ENCODE measurements at regions not wholly inside any gene's neighbourhood (a gene's known extent, or its start where the extent isn't known, plus 50 kb on each side); places are given as distances from the start of the nearest gene placed in this dataset.
"Not testable (repeated sequence)": the region's sequence is repeated elsewhere in the genome, so short reads cannot be mapped to it uniquely, and the experiment has no call there.

DNA sequence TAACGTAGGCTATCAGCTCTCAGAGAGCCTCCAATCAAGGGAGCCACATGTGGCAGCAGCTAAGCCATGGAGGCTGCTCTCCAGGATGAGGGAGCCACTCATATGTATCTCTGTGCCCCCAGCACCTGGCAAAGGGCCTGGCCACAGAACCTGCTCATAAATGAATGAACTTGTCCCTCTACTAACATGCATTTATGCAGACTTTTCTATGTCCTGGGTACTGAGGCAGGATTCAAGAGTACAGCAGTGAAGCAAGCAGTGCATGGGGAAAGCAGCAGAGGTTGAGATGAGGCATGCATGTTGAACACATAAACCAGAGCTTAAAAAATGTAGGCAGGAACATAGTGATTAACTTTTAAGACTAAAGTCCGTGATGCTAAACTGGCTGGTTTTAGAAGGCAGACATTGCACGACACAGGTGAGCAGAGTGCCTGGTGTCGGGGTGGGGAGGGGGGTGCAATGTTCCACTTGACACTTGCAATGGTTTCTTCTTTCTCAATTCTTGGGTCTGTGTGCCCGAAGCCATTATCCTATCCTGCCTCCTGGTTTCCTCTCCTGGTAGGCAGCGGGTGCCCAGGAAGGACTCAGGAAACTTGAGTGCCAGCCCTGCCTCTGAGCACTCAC is 142.8 kb upstream of the ALDH1B1 start:
- Histone ChIP-seq H3K27ac (no peak overlapping the region), H3K9me3 (ENCODE audit: control insufficient read depth, low read length) (no peaks in the 10 kb centered on the region), H3K27me3 (ENCODE audit: control insufficient read depth, insufficient read depth, low read length) (no peaks in the 10 kb centered on the region), H3K4me3 (ENCODE audit: low read depth, low read length) (no peak overlapping the region), H3K4me2 (ENCODE audit: low read length) (no peak overlapping the region), H2AFZ (no peak overlapping the region), H3K36me3 (ENCODE audit: control insufficient read depth, insufficient read depth, low read length) (no peaks in the 10 kb centered on the region), H3K9ac (no peak overlapping the region), H3K79me2 (no peaks in the 10 kb centered on the region), H3K4me1 (no peaks in the 10 kb centered on the region)
- TF ChIP-seq, protein P1, sequence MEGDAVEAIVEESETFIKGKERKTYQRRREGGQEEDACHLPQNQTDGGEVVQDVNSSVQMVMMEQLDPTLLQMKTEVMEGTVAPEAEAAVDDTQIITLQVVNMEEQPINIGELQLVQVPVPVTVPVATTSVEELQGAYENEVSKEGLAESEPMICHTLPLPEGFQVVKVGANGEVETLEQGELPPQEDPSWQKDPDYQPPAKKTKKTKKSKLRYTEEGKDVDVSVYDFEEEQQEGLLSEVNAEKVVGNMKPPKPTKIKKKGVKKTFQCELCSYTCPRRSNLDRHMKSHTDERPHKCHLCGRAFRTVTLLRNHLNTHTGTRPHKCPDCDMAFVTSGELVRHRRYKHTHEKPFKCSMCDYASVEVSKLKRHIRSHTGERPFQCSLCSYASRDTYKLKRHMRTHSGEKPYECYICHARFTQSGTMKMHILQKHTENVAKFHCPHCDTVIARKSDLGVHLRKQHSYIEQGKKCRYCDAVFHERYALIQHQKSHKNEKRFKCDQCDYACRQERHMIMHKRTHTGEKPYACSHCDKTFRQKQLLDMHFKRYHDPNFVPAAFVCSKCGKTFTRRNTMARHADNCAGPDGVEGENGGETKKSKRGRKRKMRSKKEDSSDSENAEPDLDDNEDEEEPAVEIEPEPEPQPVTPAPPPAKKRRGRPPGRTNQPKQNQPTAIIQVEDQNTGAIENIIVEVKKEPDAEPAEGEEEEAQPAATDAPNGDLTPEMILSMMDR (IDR thresholded peaks at IDR 0.05): no peak

DNA sequence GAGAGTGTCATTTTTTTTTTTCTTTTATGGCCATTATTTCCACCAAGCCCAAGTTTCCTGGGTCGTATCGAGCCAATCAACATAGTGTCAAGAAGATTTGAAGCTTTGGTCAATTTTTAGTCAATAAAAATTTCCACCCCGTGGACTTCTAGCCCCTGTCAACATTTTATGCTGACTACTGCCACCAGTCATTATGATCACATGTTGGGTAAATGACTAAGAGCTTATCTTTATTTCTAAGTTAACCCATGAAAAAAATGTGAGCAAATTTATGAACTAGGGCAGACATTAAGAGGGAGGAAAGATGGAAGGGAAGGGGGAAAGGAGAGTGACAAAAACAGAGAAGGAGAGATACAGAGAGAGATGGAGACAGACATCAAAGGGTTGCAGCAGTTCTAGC is 143.5 kb upstream of the ALDH1B1 start:
- Histone ChIP-seq H3K36me3 (ENCODE audit: control insufficient read depth, insufficient read depth, low read length) (no peaks in the 10 kb centered on the region), H3K9ac (no peak overlapping the region), H3K27ac (no peak overlapping the region), H3K79me2 (no peaks in the 10 kb centered on the region), H3K4me2 (ENCODE audit: low read length) (no peak overlapping the region), H3K4me3 (ENCODE audit: low read depth, low read length) (no peak overlapping the region), H2AFZ (no peak overlapping the region), H3K27me3 (ENCODE audit: control insufficient read depth, insufficient read depth, low read length) (no peaks in the 10 kb centered on the region), H3K4me1 (no peaks in the 10 kb centered on the region), H3K9me3 (ENCODE audit: control insufficient read depth, low read length) (no peaks in the 10 kb centered on the region)
- TF ChIP-seq, protein P1 (IDR thresholded peaks at IDR 0.05): no peak

DNA sequence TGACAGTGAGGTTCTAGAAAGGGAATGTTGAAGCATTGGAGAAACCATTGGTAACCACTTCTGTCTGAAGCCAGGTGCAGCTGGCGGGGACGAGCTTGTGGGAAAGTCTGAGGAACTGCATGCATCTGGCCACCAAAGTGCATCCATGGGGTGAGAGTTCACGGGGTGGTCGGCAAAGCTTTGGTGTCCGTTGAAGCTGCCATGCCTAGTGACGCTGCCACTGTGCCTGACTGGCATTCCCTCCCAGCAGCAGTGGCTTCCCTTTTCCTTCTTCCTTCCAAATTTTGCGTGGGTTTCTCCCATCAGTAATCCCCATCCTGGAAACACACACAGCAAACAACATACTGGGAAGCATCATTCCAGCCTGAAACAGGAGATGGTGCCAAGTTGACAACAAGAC is 145.7 kb upstream of the ALDH1B1 start:
- Histone ChIP-seq H3K36me3 (ENCODE audit: control insufficient read depth, insufficient read depth, low read length) (no peaks in the 10 kb centered on the region), H3K4me3 (ENCODE audit: low read depth, low read length) (no peak overlapping the region), H3K27ac (no peak overlapping the region), H3K4me1 (no peaks in the 10 kb centered on the region), H3K9ac (no peak overlapping the region), H2AFZ (no peak overlapping the region), H3K9me3 (ENCODE audit: control insufficient read depth, low read length) (no peaks in the 10 kb centered on the region), H3K79me2 (no peaks in the 10 kb centered on the region), H3K4me2 (ENCODE audit: low read length) (no peak overlapping the region), H3K27me3 (ENCODE audit: control insufficient read depth, insufficient read depth, low read length) (no peaks in the 10 kb centered on the region)
- TF ChIP-seq, protein P1 (IDR thresholded peaks at IDR 0.05): no peak

DNA sequence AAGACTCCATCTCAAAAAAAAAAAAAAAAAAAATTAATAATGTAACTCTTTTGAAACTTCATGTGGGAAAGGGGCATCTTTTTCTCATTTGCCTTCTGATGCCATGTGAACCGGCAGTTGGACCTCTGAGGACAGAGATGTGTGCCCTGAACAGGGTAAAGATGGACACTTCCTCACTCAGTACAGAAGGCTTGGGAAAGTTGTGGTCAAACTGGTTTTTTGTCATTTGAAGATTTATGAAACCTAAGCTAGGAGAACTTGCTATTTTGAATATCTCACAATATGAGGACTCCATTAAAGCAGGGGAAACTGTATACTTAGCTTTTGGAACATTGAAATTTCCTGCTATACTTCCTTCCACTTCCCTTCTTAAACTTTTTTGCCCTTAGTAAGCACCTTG is 147.5 kb upstream of the ALDH1B1 start:
- Histone ChIP-seq H3K4me2 (ENCODE audit: low read length) (no peak overlapping the region), H3K9ac (no peak overlapping the region), H3K4me3 (ENCODE audit: low read depth, low read length) (no peak overlapping the region), H3K79me2 (no peaks in the 10 kb centered on the region), H3K9me3 (ENCODE audit: control insufficient read depth, low read length) (no peaks in the 10 kb centered on the region), H3K27me3 (ENCODE audit: control insufficient read depth, insufficient read depth, low read length) (no peaks in the 10 kb centered on the region), H3K4me1 (no peaks in the 10 kb centered on the region), H3K36me3 (ENCODE audit: control insufficient read depth, insufficient read depth, low read length) (no peaks in the 10 kb centered on the region), H2AFZ (no peak overlapping the region), H3K27ac (no peak overlapping the region)
- TF ChIP-seq, protein P1 (IDR thresholded peaks at IDR 0.05): no peak

DNA sequence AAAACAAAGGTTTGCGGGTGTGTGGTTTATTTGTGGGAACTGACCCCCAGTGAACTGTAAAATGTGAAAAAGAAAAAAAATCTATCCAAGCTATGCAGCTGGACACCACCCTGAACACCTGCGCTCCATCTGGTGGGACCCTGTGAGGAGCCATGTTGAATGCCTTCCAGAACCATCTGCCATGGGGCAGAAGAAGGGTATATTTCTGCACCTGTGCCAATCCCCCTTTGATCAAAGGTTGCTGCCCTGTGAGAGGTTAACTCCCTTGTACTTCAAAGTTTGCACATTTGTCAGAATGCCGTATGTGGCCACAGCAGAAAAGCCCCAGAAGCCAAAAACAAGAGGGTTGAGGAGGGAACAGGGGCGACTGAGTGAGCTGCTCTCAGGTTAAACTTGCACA is 148.5 kb upstream of the ALDH1B1 start:
- Histone ChIP-seq H3K4me2 (ENCODE audit: low read length) (no peak overlapping the region), H3K4me1 (no peaks in the 10 kb centered on the region), H2AFZ (no peak overlapping the region), H3K79me2 (no peaks in the 10 kb centered on the region), H3K27ac (no peak overlapping the region), H3K4me3 (ENCODE audit: low read depth, low read length) (no peak overlapping the region), H3K9ac (no peak overlapping the region), H3K36me3 (ENCODE audit: control insufficient read depth, insufficient read depth, low read length) (no peaks in the 10 kb centered on the region), H3K27me3 (ENCODE audit: control insufficient read depth, insufficient read depth, low read length) (no peaks in the 10 kb centered on the region), H3K9me3 (ENCODE audit: control insufficient read depth, low read length) (no peaks in the 10 kb centered on the region)
- TF ChIP-seq, protein P1 (IDR thresholded peaks at IDR 0.05): no peak

DNA sequence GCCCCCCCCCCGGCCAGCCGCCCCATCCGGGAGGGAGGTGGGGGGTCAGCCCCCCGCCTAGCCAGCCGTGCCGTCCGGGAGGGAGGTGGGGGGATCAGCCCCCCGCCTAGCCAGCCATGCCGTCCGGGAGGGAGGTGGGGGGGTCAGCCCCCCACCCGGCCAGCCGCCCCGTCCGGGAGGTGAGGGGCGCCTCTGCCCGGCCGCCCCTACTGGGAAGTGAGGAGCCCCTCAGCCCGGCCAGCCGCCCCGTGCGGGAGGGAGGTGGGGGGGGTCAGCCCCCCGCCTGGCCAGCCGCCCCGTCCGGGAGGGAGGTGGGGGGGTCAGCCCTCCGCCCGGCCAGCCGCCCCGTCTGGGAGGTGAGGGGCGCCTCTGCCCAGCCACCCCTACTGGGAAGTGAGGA is 150.4 kb upstream of the ALDH1B1 start:
- H3K36me3 ChIP-seq (ENCODE audit: control insufficient read depth, insufficient read depth, low read length); H3K4me2 ChIP-seq (ENCODE audit: low read length); H3K4me3 ChIP-seq (ENCODE audit: low read depth, low read length); H3K4me1 ChIP-seq; H3K9ac ChIP-seq; H3K27me3 ChIP-seq (ENCODE audit: control insufficient read depth, insufficient read depth, low read length); H3K79me2 ChIP-seq; H3K9me3 ChIP-seq (ENCODE audit: control insufficient read depth, low read length); H2AFZ ChIP-seq; H3K27ac ChIP-seq: not testable (repeated sequence)
